GM10248 (cell line): ENCODE measurements at regions not wholly inside any gene's neighbourhood (a gene's known extent, or its start where the extent isn't known, plus 50 kb on each side); places are given as distances from the start of the nearest gene placed in this dataset.

Experiments
- CTCF ChIA-PET: fragments of 300-600 bp; sonication (Branson Sonifier 250); formaldehyde crosslinking; extraction: SDS; loops from one replicate; lab custom pipeline; 2021; ENCODE audit warnings: antibody characterized with exemption; lab: Yijun Ruan, JAX
- POLR2A ChIA-PET: fragments of 350-650 bp; sonication (Branson Sonifier 250); formaldehyde crosslinking; extraction: SDS; loops from one replicate; lab custom pipeline; 2020; ENCODE audit warnings: antibody characterized with exemption; lab: Yijun Ruan, JAX
- DNase-seq: peaks from one replicate; pipeline ENCODE4 v3.0.0; 2012; ENCODE audit errors: extremely low spot score
- TF ChIP-seq, protein P1 (sequence below): IDR thresholded peaks from 2 replicates; pipeline ENCODE4 v1.5.1; 2012; ENCODE audit warnings: mild to moderate bottlenecking, low read depth; ENCODE audit errors: extremely low read depth, missing control alignments, control extremely low read depth

DNA sequence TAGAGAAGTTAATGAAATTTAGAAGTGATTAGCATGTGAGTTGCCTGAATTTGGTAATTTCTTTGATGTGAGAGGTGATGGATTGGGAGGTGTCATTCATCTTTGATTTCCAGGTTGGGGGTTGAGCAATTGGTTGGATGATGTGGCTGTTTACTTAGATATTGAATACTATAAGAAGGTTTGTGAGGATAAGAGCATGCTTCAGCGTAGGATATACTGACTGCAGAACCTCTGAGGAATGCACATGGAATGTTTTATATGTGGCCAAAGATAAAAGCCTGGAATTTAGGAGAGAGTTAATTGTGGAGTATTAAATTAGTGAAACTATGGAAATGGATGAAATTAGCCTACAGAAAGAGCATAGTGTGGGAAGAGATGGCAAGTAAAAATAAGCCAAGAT lies 165.4 kb upstream of the MAD2L1 start:
- TF ChIP-seq, protein P1, sequence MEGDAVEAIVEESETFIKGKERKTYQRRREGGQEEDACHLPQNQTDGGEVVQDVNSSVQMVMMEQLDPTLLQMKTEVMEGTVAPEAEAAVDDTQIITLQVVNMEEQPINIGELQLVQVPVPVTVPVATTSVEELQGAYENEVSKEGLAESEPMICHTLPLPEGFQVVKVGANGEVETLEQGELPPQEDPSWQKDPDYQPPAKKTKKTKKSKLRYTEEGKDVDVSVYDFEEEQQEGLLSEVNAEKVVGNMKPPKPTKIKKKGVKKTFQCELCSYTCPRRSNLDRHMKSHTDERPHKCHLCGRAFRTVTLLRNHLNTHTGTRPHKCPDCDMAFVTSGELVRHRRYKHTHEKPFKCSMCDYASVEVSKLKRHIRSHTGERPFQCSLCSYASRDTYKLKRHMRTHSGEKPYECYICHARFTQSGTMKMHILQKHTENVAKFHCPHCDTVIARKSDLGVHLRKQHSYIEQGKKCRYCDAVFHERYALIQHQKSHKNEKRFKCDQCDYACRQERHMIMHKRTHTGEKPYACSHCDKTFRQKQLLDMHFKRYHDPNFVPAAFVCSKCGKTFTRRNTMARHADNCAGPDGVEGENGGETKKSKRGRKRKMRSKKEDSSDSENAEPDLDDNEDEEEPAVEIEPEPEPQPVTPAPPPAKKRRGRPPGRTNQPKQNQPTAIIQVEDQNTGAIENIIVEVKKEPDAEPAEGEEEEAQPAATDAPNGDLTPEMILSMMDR, result no peak
- CTCF ChIA-PET, result interaction anchor here (1.4 to 1.6 kb wide), 2 partner anchors 9 to 15 kb away, joined by 3 read pairs; no protein-coding TSS in a partner anchor
- POLR2A ChIA-PET, result no interaction called here
- DNase-seq, result no peak

DNA sequence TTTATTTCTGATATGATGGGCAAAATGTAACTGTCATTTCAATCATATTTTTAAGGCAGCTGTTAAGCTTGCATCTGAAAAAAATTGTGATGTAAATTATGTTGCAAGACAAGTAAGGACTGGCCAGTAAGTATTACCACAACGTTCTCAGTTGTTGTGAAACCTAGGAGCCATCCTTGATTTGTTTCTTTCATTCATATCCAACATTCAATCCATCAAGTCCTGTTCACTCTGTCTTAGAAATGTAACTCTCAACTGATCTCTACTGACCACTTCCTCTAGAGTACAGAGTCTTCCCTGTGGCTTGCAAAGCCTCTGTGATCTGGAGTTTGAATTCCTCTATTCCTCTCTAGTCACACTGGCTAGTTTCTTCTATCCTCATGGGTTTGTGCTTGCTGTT lies 161.4 kb upstream of the MAD2L1 start:
- ChIA-PET POLR2A (no interaction called here), CTCF (no interaction called here)
- TF ChIP-seq, protein P1, result no peak
- no peak for DNase-seq

DNA sequence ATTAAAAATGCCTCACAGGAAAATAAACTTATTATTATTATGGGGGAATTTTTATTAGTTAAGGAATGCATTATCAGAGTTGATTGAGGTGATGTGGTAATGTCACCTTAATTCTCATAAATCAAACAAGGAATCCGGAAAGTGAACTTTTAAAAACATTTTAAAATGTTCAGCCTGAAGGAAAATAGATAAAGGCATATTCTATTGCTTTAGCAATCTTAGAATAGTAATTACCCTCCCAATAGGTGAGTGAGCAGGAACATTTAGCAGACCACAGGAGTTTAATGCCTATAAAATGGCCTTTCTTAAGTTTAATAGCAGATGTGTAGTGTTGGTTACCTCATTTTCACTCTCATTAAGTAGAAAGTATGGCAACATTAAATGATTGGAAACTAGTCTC lies 160.9 kb upstream of the MAD2L1 start:
- CTCF ChIA-PET, result no interaction called here
- no peak for DNase-seq
- POLR2A ChIA-PET, result no interaction called here
- TF ChIP-seq, protein P1, result no peak

- TF ChIP-seq, protein P1, result no peak
- ChIA-PET POLR2A (no interaction called here), CTCF (interaction anchor here (1.4 kb wide), 1 partner anchor 19 kb away, joined by 4 read pairs; no protein-coding TSS in a partner anchor)
- no peak for DNase-seq
Measured at GRCh38 chr4:120225527-120225926, 158.9 kb upstream of the MAD2L1 start.

- ChIA-PET POLR2A (no interaction called here), CTCF (no interaction called here)
- no peak for DNase-seq
- TF ChIP-seq, protein P1, result no peak
Measured at GRCh38 chr4:120218981-120219380, 152.3 kb upstream of the MAD2L1 start.

- TF ChIP-seq, protein P1, result no peak
- DNase-seq, result no peak
- POLR2A ChIA-PET, result no interaction called here
- CTCF ChIA-PET, result no interaction called here
Measured at GRCh38 chr4:120215350-120215749, 148.7 kb upstream of the MAD2L1 start.
